ENCODE measurements at regions not wholly inside any gene's neighbourhood (a gene's known extent, or its start where the extent isn't known, plus 50 kb on each side); places are given as distances from the start of the nearest gene placed in this dataset.
"Not testable (repeated sequence)": the region's sequence is repeated elsewhere in the genome, so short reads cannot be mapped to it uniquely, and the experiment has no call there.

DNA sequence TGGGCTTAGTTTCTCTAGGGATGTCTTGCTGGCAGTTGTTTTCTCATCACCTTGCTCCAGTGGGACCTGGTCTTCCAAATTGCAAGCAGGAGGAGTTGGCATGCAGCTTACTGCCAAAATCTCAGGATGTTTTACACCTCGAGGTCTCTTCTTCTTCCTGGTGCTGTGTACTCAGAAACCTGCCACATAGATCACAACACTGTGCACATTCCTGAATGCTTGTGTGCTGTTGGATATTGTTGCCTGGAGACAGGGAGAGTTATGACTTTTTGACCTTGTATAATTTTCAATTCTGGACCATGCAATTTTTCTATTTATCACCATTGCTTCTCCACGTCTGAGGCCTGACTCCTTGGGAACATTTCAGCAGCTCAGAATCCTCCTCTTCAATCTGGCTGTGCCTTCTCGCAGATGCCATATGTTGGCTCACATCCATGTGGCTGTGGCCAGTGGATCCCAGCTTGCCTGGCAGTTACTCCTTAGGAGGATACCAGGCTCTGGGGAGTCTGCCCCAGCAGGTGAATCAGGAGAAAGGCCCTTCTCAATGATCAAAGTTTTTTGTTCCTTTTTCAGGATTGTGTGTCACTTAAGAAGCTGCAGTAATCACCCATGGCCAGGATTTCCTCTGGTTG, 489.3 kb downstream of the TSN start:
- DNase-seq: no peak

GRCh38 chr2:122249673-122250072, 494.2 kb downstream of the TSN start:
- DNase-seq: no peak

- DNase-seq: no peak
Observed at GRCh38 chr2:122251158-122251557, 495.7 kb downstream of the TSN start.

GRCh38 chr2:122251566-122251965, 496.1 kb downstream of the TSN start:
- no peak for DNase-seq

DNA sequence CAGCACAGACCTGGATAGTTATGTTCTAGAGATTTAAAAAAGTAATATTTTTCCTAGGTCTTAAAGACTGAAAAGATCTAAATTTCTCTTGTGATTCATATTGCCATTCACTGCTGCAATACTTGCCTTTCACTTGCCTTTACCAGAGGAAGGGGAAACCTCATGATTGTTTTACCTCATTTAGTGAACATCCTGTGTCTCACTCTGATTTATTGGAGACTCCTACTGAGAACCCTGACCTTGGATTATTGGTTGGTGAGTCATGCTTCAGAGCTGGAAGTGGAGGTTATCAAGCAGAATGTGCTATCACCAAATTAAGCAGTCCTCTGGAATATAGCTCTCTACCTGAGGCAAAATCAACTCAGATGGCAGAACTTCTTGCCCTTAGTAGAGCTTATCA, 500.5 kb downstream of the TSN start:
- no peak for DNase-seq

DNA sequence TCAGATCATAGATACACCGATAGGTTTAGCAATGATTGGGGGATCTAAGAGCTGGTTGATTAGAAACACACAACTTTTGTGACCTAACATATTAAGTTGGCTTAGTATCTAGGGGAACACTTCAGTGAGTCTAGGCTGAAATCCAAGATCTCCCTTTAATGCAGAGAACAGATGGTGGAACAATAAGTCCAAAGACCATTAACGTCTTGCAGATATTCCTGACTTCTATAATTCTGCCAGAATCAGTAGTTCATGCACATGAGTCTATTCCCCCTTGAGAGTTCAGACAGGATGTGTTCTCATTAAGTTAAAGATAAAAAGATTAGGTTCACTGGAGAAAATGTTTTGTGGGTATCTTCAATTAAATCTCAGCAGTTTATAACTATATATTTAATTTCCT, 506.5 kb downstream of the TSN start:
- DNase-seq: no peak

DNA sequence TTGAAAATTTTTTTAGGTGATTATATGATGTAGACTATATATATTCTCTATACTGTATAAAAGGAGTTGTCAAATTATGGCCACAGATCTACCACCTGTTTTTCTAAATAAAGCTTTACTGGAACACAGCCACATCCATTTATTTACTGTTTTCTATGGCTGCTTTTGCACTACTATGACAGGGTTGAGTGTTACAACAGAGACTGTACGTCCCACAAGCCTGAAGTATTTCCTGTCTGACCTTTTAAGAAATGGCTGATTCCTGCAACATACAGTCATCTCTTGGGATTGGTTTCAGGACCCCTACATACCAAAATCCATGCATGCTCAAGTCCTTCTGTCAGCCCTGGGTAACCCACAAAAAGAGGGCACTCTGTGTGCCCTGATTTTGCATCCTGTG, 508.3 kb downstream of the TSN start:
- DNase-seq: no peak

- DNase-seq: no peak
Observed at GRCh38 chr2:122266636-122267035, 511.2 kb downstream of the TSN start.

DNA sequence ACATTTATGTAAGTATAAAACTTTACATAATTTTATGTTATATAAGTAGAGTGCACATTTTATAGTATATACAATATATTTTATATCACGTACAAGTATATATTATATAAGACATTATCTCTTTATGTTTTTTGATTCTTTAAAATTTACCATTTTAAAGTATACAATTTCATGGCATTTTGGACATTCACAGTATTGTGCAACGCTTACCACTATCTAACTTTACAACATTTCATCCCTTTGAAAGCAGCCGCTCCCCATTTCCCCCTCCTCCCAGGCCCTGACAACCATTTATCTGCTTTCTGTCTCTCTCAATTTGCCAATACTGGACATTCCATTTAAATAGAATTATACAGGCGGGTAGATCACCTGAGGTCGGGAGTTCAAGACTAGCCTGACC, 512.5 kb downstream of the TSN start:
- DNase-seq: no peak

DNA sequence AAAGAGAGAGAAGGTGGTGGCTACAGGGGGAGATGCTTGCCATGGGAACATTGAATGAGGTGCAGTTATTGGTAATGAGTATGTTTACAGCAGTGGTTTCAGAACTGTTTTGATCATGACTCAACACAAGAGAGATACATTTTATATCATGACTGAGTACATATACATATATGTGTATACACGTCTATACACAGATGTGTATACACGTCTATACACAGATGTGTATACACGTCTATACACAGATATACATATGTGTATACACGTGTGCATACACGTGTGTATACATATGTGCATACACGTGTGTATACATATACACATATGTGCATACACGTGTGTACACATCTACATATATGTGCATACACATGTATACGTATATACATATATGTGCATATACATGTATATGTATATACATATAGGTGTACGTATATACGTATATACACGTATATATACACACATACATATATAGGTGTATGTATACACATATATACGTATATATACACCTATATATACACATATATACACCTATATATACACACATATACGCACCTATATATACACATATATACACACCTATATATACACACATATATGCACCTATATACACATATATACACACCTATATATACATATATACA, 518.5 kb downstream of the TSN start:
- DNase-seq: no peak

GRCh38 chr2:122277956-122278355, 522.5 kb downstream of the TSN start:
- DNase-seq: no peak

DNA sequence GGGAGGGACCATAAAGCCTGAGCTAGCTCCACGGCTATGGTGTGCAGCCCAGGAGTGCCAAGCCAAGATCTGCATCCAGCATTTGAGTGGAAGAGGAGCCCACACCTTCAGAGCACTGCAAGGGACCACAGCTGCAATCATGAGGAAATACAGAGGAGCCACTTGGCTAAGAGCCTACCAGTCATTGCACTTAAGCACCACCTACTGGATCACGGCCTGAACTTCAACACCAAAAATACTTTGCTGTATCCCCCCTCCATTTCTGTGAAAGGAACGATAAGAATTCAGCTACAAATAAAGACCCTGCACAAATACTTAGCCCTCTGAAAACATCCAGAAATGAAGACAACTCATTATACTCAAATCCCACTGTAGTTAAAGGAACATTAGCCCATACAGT, 545.3 kb downstream of the TSN start:
- no peak for DNase-seq

DNA sequence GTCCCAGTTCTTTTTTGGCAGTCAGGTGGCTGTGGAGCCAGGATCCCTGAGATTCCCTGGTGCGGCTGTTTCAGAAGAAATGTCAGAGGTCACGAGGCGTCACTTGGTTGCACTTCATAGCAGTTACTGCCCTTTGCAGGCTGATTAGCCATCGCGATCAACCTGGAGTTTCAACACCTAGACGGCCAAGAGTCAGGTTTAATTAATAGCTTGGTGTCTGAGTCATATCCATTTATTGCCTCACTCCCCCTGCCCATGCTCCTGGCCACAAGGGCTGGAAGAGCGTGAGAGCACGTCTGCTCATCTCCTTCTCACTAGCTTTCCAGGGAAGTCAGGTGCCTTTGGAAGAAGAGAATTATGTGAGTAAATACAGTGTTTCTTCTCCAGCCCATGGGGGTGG, 552.3 kb downstream of the TSN start:
- no peak for DNase-seq

DNA sequence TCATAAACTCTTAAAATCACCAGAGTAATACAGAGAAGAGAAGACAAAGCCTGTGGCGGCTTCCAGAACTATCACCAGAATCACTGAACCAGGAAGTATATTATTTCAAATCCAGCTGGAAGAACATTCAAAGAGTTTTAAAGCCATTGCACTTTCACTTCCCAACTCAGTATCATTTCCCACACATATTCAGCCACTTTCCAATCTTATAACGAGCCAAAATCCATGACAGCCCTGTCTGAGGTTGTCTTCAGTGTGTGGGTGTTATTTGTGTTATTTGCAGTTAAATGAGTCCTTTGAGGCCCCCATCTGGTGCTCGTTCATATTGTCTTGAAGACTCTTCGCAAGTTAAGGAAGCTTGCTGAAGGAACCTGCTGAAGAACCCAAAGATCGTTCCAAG, 559.9 kb downstream of the TSN start:
- DNase-seq: no peak

DNA sequence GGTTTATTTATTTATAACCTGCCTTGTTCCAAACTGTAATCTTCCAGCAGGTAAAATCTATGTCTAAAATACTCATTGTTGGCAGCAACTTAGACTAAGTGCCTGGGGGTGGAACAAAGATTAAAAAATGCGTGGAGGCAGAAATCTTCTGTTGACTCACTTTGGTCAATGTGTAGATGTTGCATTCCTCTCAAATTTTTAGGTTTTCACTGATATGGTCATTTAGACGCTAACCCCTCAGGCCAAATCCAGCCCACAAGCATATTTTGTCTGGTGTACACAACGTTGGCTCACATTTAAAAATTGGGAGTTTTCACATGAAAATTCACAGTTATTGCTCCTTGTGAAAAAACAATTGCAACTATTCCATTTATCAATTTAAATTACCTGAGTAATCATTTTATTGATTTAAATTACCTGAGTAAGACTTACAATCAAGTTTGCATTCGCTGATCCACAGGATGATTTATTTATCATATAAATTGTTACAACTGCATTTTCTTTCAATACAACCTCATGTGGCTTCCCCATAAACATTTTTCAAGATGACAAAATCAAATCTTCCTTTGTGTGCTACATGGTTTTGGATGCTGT, 564.2 kb downstream of the TSN start:
- no peak for DNase-seq

- no peak for DNase-seq
Observed at GRCh38 chr2:122322815-122323214, 567.4 kb downstream of the TSN start.

- no peak for DNase-seq
Observed at GRCh38 chr2:122323927-122324326, 568.5 kb downstream of the TSN start.

DNA sequence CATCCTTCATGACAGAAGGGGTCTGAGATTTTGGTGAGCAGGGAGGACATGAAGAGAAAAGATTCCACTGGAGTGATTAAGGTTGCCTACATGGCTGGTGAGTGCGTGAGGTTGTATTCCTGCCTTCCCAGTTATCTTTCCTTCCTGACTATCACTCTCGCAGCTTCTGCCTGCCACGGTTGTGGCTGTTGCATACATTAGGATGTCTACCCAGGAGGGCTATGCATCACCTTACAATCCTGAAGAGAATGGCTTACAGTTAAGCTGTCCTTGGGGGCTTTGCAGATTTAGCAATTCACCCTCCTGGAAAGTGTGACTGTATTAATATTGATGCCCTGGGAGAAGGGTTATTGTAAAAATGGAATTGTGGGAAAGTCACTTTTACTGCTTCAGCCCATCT, 571.0 kb downstream of the TSN start:
- DNase-seq: no peak

- no peak for DNase-seq
Observed at GRCh38 chr2:122328816-122329215, 573.4 kb downstream of the TSN start.

- DNase-seq: no peak
Observed at GRCh38 chr2:122329278-122329677, 573.8 kb downstream of the TSN start.

- no peak for DNase-seq
Observed at GRCh38 chr2:122333932-122334331, 578.5 kb downstream of the TSN start.

DNA sequence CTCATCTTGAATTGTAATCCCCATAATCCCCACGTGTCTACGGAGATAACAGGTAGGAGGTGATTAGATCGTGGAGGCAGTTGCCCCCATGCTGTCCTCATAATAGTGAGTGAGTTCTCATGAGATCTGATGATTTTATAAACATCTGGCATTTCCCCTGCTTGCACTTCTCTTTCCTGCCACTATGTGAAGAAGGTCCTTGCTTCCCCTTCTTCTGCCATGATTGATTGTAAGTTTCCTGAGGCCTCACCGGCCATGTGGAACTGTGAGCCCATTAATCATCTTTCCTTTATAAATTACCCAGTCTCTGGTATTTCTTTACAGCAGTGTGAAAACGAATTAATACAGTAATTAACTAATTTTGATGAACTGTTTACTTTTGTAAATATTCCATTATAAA, 582.5 kb downstream of the TSN start:
- DNase-seq: no peak

- no peak for DNase-seq
Observed at GRCh38 chr2:122340246-122340645, 584.8 kb downstream of the TSN start.

- DNase-seq: no peak
Observed at GRCh38 chr2:122341007-122341406, 585.6 kb downstream of the TSN start.

DNA sequence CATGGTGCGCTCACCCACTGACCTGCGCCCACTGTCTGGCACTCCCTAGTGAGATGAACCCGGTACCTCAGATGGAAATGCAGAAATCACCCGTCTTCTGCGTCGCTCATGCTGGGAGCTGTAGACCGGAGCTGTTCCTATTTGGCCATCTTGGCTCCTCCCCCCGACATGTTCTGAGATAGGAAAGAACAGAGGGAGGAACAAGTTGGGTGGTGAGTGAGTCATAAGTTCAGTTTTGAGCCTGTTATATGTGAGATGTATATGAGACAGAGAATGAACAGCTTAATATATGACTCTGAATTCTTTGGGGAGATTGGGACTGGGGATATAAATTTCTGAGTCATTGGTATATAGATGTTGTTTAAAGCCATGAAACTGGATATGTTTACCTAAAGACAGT, 596.7 kb downstream of the TSN start:
- DNase-seq: not testable (repeated sequence)

All from CD4-positive, alpha-beta T cell treated with Interleukin-10 for 1 hour (primary cell).